ENCODE measurements at regions not wholly inside any gene's neighbourhood (a gene's known extent, or its start where the extent isn't known, plus 50 kb on each side); places are given as distances from the start of the nearest gene placed in this dataset.

GRCh38 chr1:2935751-2936390 is 85.4 kb upstream of the ACTRT2 start:
- DNase-seq: no peak

GRCh38 chr1:2936559-2937515 is 84.4 kb upstream of the ACTRT2 start:
- no peak for DNase-seq

GRCh38 chr1:2937805-2938204 is 83.5 kb upstream of the ACTRT2 start:
- no peak for DNase-seq

DNA sequence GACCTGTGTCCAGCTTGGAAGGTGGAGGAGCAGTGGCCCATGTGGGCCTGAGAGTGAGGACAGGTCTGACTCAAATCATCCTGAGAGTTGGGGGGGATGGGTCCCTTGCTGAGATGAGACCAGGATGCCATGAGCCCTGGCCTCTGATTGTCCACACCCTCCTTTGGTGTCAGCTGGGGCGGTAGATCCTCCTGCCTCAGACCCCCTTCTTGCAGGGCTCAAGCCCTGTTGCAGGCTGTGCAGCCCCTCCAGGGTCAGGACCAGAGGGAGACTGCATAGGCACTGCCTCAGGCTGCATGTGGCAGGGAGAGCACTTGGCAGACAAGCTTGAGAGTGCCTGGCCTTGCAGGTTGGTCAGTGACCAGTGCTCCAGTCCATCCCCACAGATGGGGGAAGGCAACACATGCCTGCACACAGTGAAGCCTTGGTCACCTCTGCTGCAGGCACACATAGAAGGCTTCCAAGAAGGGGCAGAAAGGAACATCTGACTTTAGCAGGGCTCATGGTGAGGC is 82.2 kb upstream of the ACTRT2 start:
- DNase-seq: no peak

DNA sequence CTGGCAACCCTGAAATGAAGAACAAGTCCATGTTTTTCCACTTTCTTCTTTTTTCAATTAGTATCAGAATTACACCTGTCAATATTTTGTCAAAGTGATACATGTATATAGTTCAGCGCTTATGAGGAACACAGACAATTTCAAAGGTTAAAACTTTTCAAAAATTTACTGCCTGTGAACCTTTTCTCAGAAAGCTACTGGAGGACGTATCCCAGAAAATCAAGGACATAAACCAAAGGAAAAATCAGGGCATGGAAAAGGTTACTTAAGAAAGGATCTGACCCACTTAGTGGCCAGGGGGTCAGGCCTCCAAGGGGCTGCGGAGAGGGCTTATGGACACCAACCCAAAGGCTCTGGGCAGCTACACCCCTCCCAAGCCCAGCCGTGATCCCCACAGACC is 81.1 kb upstream of the ACTRT2 start:
- DNase-seq: no peak

DNA sequence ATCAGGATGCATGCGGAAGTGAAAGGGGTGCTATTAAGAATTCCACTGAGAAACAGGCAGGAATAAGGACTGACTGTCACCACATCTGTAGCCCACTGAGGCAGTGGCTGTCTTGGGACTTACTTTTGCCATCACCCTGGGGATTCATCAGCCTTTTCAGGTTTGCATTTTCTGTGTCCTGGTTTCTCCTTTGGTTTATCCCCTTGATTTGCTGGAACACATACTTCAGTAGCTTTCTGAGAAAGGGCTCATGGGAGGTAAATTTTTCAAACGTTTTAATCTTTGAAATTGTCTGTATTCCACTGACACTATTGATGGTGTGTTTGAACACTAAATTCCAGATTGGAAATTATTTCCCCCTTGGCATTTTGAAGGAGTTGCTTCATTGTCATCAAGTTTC is 80.2 kb upstream of the ACTRT2 start:
- DNase-seq: no peak

DNA sequence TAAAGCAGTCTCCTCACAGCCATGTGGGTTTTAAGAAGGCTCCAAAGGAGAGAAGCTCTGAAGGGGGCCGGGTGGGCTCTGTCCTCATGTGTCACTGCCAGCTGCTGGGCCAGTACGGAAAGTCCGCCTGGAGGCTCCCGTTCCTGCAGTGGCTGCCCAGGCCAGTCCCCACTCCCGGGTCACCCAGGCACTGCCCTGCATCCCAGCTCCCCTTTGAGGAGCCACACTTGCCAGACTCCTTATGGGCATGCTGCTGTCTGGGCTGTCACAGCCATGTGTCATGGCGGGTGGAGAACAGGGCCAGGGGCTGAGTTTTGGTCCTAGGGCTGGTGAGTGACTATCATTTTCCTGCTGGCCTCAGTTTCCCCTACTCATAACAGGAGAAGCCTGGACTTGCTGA is 79.4 kb upstream of the ACTRT2 start:
- no peak for DNase-seq

GRCh38 chr1:2942410-2942809 is 78.9 kb upstream of the ACTRT2 start:
- DNase-seq: no peak

- no peak for DNase-seq
These were observed 77.5 kb upstream of the ACTRT2 start for GRCh38 chr1:2943686-2944260.

DNA sequence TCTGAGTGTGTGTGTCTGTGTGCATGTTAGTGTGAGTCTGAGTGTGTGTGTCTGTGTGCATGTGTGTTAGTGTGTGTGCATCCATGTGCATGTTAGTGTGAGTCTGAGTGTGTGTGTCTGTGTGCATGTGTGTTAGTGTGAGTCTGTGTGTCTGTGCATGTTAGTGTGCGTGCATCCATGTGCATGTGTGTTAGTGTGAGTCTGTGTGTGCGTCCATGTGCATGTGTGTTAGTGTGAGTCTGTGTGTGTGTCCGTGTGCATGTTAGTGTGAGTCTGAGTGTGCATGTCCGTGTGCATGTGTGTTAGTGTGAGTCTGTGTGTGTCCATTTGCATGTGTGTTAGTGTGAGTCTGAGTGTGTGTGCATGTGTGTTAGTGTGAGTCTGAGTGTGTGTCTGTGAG is 76.6 kb upstream of the ACTRT2 start:
- no peak for DNase-seq

DNA sequence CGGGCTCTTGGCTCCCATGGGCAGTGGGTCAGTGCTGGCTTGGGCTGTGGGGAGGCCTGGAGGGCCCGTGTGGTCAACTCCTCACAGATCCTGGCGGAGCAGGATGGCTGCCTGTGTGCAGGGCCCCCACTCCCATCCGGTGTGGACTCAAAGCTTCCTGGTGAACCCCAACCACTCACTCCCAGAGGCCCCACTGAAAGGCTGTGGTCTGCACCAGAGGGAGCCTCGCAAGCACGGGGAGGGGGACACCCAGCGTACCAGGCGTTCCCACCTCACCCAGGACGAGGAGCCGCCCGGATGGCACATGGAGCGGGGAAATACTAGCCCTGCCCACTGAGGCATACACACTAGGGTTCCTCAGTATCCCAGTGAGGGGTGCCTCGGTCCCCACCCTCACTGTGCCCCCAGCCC is 75.4 kb upstream of the ACTRT2 start:
- DNase-seq: no peak

GRCh38 chr1:2946291-2946690 is 75.0 kb upstream of the ACTRT2 start:
- no peak for DNase-seq

- no peak for DNase-seq
These were observed 74.1 kb upstream of the ACTRT2 start for GRCh38 chr1:2946999-2947690.

- DNase-seq: no peak
These were observed 73.1 kb upstream of the ACTRT2 start for GRCh38 chr1:2948001-2948750.

DNA sequence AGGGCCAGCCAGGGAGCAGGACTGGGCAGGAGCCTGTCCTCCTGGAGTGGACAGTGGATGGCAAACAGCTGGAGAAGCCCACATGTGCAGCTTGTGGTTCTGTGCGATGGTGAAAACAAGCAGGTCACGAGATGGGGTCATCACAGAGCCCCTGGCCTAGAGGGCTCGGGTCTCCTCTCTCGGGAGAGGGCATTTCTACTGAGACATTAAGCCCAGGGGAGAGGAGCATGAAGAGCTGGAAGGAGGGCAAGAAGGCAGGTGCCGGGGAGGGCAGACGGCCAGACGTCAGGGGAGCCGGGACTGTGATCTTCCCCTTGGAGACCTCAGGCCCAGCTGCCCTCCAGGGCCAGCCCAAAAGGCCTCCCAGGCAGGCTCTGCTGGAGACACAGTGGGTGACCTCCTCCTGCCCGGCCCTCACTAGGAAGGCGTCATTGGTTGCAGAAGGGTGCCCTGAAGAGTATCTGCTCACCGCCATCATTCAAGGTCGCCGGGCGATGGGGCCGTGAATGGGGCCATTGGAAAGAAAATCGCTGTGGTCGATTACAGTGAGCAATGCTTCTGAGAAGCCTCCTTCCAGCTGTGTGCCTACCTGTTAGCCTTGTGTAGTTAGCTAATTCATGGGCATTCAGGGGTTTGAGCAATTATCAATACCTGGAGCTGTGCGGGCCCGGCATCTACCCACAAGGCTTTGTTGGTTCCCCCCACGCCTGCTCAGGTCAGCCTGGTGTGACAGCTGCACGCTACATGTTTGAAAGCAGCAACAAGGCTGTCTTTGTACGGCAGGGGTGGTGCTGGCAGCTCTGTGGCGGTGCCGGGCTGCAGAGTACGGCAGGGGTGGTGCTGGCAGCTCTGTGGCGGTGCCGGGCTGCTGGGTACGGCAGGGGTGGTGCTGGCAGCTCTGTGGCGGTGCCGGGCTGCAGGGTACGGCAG is 72.3 kb upstream of the ACTRT2 start:
- no peak for DNase-seq

DNA sequence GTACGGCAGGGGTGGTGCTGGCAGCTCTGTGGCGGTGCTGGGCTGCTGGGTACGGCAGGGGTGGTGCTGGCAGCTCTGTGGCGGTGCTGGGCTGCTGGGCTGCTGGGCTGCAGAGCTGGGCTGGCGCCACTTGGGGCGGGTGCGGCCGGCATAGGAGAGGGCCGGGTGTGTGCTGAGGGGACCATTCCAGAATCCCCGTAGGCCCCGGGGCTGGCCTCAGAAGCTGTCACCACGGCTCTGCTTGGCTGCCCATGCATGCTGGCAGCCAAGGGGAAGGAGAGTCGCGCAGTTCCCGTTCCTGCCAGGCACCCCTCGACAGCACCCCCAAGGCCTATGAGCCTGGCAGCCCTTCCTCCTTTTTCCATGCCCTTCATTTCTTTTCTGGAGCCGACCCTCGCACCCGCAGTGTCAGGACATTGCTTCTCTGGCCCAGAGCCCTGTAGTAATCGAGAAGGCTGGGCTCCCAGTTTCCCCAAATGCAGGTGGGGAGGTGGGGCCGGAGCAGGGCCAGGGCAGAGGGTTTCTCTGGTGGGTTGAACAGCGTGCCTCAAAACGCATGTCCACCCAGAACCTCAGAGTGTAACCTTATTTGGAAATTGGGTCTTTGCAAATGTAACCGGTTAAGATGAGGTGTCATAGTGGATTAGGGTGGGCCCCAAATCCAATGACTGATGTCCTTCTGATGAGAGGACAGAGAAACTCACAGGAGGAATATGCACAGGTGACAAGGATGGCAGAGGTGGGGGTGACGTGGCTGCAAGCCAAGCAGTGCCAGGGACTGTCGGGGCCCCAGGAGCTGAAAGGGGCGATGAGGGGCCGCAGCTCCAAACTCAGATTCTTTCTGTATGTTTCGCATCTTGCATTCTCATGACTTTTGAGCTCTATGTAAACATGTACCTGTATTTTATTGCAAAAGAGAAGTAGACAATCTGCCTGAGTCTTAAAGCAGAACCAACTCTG is 71.0 kb upstream of the ACTRT2 start:
- no peak for DNase-seq

DNA sequence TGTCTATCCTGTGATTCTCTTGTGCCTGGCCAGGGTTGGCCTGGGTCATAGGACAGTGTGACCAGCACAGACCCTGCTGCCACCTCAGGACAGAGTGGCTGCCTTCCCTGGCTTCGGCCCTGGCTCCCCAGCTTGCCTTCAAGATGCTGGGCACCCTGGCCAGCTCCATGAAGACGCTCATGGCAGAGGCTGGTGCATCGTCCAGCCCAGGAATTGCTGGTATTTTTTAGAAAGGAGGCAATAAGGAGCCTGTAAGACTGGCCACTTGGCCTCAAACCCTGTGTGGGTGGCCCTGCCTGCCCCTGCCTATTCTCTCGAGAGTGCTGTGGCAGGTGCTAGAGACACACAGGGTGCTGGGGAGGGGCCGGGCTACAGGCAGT is 70.4 kb upstream of the ACTRT2 start:
- DNase-seq: no peak

- no peak for DNase-seq
These were observed 69.4 kb upstream of the ACTRT2 start for GRCh38 chr1:2951856-2952255.

- no peak for DNase-seq
These were observed 68.9 kb upstream of the ACTRT2 start for GRCh38 chr1:2952371-2952770.

GRCh38 chr1:2952992-2953391 is 68.3 kb upstream of the ACTRT2 start:
- no peak for DNase-seq

Measured in RPMI8226 (cell line).